ENCODE measurements at regions not wholly inside any gene's neighbourhood (a gene's known extent, or its start where the extent isn't known, plus 50 kb on each side); places are given as distances from the start of the nearest gene placed in this dataset.

DNA sequence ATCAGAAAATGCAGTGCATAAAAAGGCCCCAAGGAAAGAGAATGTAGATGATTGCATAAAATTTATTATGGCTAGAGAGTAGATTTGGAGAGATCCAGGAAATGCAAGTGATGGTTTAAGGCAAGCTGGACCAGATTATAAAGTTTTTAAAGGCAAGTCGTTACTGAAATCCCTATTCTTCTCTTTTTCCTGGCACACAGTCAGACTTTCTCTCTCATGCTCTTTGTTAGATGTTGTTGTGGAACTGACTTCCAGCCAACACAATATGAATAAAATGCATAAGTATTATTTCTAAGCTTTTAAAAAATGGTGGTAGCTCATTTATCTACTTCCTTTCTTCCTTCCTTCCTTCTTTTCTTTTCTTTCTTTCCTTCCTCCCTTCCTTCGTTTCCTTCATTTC is 1085.4 kb upstream of the CDH6 start:
- Histone ChIP-seq H3K4me1 (ENCODE audit: insufficient read depth) (no peaks in the 10 kb centered on the region), H3K4me3 (no peak overlapping the region), H2AFZ (no peak overlapping the region), H3F3A (replicated peaks; ENCODE audit: low read depth) (no peaks in the 10 kb centered on the region), H3K79me2 (replicated peaks; ENCODE audit: insufficient read depth) (no peaks in the 10 kb centered on the region), H3K36me3 (ENCODE audit: insufficient read depth) (no peaks in the 10 kb centered on the region), H3K27me3 (ENCODE audit: insufficient read depth) (no peaks in the 10 kb centered on the region), H3K27ac (ENCODE audit: low read depth) (no peak overlapping the region), H3K4me2 (no peak overlapping the region), H3K9me2 (ENCODE audit: insufficient read depth) (no peaks in the 10 kb centered on the region), H4K20me1 (replicated peaks; ENCODE audit: insufficient read depth) (no peaks in the 10 kb centered on the region)
- H3K9me3 Mint-ChIP-seq: no peaks in the 10 kb centered on the region
- H3K27ac Mint-ChIP-seq: no peak overlapping the region
- no peaks in the 10 kb centered on the region for H3K36me3 Mint-ChIP-seq (ENCODE audit: low read depth)
- H3K4me1 Mint-ChIP-seq: no peaks in the 10 kb centered on the region
- H3K27me3 Mint-ChIP-seq (ENCODE audit: insufficient read depth, low read depth, poor library complexity): no peaks in the 10 kb centered on the region
- TF ChIP-seq CREB1 (CRISPR knock-in tag; IDR thresholded peaks at IDR 0.05; ENCODE audit: low read depth) (no peak), STAT1 (IDR thresholded peaks at IDR 0.05; ENCODE audit: unreplicated experiment) (no peak), EZH2 (IDR thresholded peaks at IDR 0.05; ENCODE audit: low read depth, unreplicated experiment) (no peak), ZNF114 (CRISPR knock-in tag; IDR thresholded peaks at IDR 0.05) (no peak), ZNF331 (CRISPR knock-in tag; IDR thresholded peaks at IDR 0.05; ENCODE audit: low read depth) (no peak), NANOG (IDR thresholded peaks at IDR 0.05; ENCODE audit: borderline replicate concordance) (no peak), EZH2phosphoT487 (IDR thresholded peaks at IDR 0.05; ENCODE audit: unreplicated experiment) (no peak), JUNB (IDR thresholded peaks at IDR 0.05; ENCODE audit: unreplicated experiment) (no peak), POLR2AphosphoS5 (IDR thresholded peaks at IDR 0.05; ENCODE audit: low read depth) (no peak)
- TF ChIP-seq, protein P1, sequence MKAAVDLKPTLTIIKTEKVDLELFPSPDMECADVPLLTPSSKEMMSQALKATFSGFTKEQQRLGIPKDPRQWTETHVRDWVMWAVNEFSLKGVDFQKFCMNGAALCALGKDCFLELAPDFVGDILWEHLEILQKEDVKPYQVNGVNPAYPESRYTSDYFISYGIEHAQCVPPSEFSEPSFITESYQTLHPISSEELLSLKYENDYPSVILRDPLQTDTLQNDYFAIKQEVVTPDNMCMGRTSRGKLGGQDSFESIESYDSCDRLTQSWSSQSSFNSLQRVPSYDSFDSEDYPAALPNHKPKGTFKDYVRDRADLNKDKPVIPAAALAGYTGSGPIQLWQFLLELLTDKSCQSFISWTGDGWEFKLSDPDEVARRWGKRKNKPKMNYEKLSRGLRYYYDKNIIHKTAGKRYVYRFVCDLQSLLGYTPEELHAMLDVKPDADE (IDR thresholded peaks at IDR 0.05): no peak
- TF ChIP-seq, protein P2, sequence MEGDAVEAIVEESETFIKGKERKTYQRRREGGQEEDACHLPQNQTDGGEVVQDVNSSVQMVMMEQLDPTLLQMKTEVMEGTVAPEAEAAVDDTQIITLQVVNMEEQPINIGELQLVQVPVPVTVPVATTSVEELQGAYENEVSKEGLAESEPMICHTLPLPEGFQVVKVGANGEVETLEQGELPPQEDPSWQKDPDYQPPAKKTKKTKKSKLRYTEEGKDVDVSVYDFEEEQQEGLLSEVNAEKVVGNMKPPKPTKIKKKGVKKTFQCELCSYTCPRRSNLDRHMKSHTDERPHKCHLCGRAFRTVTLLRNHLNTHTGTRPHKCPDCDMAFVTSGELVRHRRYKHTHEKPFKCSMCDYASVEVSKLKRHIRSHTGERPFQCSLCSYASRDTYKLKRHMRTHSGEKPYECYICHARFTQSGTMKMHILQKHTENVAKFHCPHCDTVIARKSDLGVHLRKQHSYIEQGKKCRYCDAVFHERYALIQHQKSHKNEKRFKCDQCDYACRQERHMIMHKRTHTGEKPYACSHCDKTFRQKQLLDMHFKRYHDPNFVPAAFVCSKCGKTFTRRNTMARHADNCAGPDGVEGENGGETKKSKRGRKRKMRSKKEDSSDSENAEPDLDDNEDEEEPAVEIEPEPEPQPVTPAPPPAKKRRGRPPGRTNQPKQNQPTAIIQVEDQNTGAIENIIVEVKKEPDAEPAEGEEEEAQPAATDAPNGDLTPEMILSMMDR (conservative IDR thresholded peaks at IDR 0.05; ENCODE audit: low read depth in 2 of 2): no peak
- TF ChIP-seq, protein P3, sequence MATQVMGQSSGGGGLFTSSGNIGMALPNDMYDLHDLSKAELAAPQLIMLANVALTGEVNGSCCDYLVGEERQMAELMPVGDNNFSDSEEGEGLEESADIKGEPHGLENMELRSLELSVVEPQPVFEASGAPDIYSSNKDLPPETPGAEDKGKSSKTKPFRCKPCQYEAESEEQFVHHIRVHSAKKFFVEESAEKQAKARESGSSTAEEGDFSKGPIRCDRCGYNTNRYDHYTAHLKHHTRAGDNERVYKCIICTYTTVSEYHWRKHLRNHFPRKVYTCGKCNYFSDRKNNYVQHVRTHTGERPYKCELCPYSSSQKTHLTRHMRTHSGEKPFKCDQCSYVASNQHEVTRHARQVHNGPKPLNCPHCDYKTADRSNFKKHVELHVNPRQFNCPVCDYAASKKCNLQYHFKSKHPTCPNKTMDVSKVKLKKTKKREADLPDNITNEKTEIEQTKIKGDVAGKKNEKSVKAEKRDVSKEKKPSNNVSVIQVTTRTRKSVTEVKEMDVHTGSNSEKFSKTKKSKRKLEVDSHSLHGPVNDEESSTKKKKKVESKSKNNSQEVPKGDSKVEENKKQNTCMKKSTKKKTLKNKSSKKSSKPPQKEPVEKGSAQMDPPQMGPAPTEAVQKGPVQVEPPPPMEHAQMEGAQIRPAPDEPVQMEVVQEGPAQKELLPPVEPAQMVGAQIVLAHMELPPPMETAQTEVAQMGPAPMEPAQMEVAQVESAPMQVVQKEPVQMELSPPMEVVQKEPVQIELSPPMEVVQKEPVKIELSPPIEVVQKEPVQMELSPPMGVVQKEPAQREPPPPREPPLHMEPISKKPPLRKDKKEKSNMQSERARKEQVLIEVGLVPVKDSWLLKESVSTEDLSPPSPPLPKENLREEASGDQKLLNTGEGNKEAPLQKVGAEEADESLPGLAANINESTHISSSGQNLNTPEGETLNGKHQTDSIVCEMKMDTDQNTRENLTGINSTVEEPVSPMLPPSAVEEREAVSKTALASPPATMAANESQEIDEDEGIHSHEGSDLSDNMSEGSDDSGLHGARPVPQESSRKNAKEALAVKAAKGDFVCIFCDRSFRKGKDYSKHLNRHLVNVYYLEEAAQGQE (IDR thresholded peaks at IDR 0.05; ENCODE audit: unreplicated experiment): no peak
- TF ChIP-seq, protein P4, sequence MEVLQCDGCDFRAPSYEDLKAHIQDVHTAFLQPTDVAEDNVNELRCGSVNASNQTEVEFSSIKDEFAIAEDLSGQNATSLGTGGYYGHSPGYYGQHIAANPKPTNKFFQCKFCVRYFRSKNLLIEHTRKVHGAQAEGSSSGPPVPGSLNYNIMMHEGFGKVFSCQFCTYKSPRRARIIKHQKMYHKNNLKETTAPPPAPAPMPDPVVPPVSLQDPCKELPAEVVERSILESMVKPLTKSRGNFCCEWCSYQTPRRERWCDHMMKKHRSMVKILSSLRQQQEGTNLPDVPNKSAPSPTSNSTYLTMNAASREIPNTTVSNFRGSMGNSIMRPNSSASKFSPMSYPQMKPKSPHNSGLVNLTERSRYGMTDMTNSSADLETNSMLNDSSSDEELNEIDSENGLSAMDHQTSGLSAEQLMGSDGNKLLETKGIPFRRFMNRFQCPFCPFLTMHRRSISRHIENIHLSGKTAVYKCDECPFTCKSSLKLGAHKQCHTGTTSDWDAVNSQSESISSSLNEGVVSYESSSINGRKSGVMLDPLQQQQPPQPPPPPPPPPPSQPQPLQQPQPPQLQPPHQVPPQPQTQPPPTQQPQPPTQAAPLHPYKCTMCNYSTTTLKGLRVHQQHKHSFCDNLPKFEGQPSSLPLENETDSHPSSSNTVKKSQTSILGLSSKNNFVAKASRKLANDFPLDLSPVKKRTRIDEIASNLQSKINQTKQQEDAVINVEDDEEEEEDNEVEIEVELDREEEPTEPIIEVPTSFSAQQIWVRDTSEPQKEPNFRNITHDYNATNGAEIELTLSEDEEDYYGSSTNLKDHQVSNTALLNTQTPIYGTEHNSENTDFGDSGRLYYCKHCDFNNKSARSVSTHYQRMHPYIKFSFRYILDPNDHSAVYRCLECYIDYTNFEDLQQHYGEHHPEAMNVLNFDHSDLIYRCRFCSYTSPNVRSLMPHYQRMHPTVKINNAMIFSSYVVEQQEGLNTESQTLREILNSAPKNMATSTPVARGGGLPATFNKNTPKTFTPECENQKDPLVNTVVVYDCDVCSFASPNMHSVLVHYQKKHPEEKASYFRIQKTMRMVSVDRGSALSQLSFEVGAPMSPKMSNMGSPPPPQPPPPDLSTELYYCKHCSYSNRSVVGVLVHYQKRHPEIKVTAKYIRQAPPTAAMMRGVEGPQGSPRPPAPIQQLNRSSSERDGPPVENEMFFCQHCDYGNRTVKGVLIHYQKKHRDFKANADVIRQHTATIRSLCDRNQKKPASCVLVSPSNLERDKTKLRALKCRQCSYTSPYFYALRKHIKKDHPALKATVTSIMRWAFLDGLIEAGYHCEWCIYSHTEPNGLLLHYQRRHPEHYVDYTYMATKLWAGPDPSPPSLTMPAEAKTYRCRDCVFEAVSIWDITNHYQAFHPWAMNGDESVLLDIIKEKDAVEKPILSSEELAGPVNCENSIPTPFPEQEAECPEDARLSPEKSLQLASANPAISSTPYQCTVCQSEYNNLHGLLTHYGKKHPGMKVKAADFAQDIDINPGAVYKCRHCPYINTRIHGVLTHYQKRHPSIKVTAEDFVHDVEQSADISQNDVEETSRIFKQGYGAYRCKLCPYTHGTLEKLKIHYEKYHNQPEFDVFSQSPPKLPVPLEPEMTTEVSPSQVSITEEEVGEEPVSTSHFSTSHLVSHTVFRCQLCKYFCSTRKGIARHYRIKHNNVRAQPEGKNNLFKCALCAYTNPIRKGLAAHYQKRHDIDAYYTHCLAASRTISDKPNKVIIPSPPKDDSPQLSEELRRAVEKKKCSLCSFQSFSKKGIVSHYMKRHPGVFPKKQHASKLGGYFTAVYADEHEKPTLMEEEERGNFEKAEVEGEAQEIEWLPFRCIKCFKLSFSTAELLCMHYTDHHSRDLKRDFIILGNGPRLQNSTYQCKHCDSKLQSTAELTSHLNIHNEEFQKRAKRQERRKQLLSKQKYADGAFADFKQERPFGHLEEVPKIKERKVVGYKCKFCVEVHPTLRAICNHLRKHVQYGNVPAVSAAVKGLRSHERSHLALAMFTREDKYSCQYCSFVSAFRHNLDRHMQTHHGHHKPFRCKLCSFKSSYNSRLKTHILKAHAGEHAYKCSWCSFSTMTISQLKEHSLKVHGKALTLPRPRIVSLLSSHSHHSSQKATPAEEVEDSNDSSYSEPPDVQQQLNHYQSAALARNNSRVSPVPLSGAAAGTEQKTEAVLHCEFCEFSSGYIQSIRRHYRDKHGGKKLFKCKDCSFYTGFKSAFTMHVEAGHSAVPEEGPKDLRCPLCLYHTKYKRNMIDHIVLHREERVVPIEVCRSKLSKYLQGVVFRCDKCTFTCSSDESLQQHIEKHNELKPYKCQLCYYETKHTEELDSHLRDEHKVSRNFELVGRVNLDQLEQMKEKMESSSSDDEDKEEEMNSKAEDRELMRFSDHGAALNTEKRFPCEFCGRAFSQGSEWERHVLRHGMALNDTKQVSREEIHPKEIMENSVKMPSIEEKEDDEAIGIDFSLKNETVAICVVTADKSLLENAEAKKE (CRISPR knock-in tag; IDR thresholded peaks at IDR 0.05): no peak
- no peak overlapping the region for H3K4me3 Mint-ChIP-seq
- ATAC-seq (no peak), DNase-seq (ENCODE audit: low spot score) (no peak)

Measured in GM23338 (cell line).